PC-3 (cell line): ENCODE measurements at regions not wholly inside any gene's neighbourhood (a gene's known extent, or its start where the extent isn't known, plus 50 kb on each side); places are given as distances from the start of the nearest gene placed in this dataset.

Experiments
- EZH2 ChIP-seq: fragments of 300-600 bp; sonication (generic); IDR thresholded peaks from one replicate; pipeline ENCODE4 v1.6.1; 2017; ENCODE audit warnings: antibody characterized with exemption, mild to moderate bottlenecking, low read length; ENCODE audit not compliant: unreplicated experiment
- EZH2phosphoT487 ChIP-seq: fragments of 300-600 bp; sonication (generic); IDR thresholded peaks from 2 replicates; pipeline ENCODE4 v1.6.1; 2018; ENCODE audit warnings: mild to moderate bottlenecking, antibody characterized with exemption, low read length, borderline replicate concordance
- TF ChIP-seq, protein P1 (sequence below): fragments of 300-600 bp; sonication (generic); conservative IDR thresholded peaks from 2 replicates; pipeline ENCODE4 v1.5.1; 2017; ENCODE audit warnings: antibody characterized with exemption, low read depth, mild to moderate bottlenecking, low read length

- TF ChIP-seq, protein P1, sequence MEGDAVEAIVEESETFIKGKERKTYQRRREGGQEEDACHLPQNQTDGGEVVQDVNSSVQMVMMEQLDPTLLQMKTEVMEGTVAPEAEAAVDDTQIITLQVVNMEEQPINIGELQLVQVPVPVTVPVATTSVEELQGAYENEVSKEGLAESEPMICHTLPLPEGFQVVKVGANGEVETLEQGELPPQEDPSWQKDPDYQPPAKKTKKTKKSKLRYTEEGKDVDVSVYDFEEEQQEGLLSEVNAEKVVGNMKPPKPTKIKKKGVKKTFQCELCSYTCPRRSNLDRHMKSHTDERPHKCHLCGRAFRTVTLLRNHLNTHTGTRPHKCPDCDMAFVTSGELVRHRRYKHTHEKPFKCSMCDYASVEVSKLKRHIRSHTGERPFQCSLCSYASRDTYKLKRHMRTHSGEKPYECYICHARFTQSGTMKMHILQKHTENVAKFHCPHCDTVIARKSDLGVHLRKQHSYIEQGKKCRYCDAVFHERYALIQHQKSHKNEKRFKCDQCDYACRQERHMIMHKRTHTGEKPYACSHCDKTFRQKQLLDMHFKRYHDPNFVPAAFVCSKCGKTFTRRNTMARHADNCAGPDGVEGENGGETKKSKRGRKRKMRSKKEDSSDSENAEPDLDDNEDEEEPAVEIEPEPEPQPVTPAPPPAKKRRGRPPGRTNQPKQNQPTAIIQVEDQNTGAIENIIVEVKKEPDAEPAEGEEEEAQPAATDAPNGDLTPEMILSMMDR = no peak
- TF ChIP-seq EZH2 = no peak
- no peak for TF ChIP-seq EZH2phosphoT487
Measured at GRCh38 chr15:69530991-69531664, 78.5 kb downstream of the RPLP1 start.
